B cell (primary cell): ENCODE measurements at regions not wholly inside any gene's neighbourhood (a gene's known extent, or its start where the extent isn't known, plus 50 kb on each side); places are given as distances from the start of the nearest gene placed in this dataset.

Experiments used
- ATAC-seq: fragments of 200-7000 bp; cut with Tn5 transposase; one replicate; pipeline ENCODE4 v1.10.0; 2021; ENCODE audit warnings: low read depth, mild to moderate bottlenecking, moderate number of reproducible peaks, moderate library complexity
- CTCF ChIA-PET: fragments of 350-600 bp; sonication (Branson Sonifier 250); formaldehyde crosslinking; loops from one replicate; lab custom pipeline; 2021; ENCODE audit warnings: antibody characterized with exemption, inconsistent platforms; lab: Charles Lee
- POLR2A ChIA-PET: fragments of 350-600 bp; sonication (Branson Sonifier 250); formaldehyde crosslinking; loops from one replicate; lab custom pipeline; 2021; ENCODE audit warnings: antibody characterized with exemption; lab: Charles Lee
- DNase-seq: peaks from one replicate; pipeline ENCODE4 v3.0.0; 2013
- H2AFZ ChIP-seq: 2 replicates; pipeline ENCODE4 v1.6.1; 2012; ENCODE audit warnings: mild to moderate bottlenecking, low read depth, low read length; ENCODE audit not compliant: insufficient read depth, poor library complexity, severe bottlenecking
- H3K27ac ChIP-seq, 2 donors: 1 replicate in 1 of 2; 2 replicates in 1 of 2; pipeline ENCODE4 v1.5.1; 2012 to 2013; ENCODE audit warnings: low read length in 2 of 2, mild to moderate bottlenecking in 2 of 2, moderate library complexity in 1 of 2
- H3K27me3 ChIP-seq, 4 experiments: fragments of 200-600 bp in 1 of 4; sonication (generic) in 1 of 4; replicated peaks in 1 of 4; 1 replicate in 2 of 4; 2 replicates in 2 of 4; pipeline versions ENCODE4 v1.6.1 to v1.7.0; 2013 to 2016; ENCODE audit warnings: low read length in 3 of 4, mild to moderate bottlenecking in 2 of 4, mixed read lengths in 1 of 4, moderate library complexity in 1 of 4; ENCODE audit not compliant: insufficient read depth in 4 of 4, control insufficient read depth in 3 of 4; ENCODE audit errors: control extremely low read depth in 1 of 4
- H3K36me3 ChIP-seq, 2 experiments: replicated peaks in 1 of 2; 1 replicate in 1 of 2; 2 replicates in 1 of 2; pipeline versions ENCODE4 v1.6.1 to v1.7.1; 2013; ENCODE audit warnings: low read length in 1 of 2; ENCODE audit not compliant: insufficient read depth in 2 of 2, control insufficient read depth in 1 of 2; ENCODE audit errors: control extremely low read depth in 1 of 2, extremely low read depth in 1 of 2
- H3K4me1 ChIP-seq, 2 donors: fragments of 200-600 bp in 1 of 2; sonication (generic) in 1 of 2; 1 replicate in 1 of 2; 2 replicates in 1 of 2; pipeline versions ENCODE4 v1.5.1 to v1.6.1; 2013 to 2017; ENCODE audit warnings: low read length in 2 of 2; ENCODE audit not compliant: control insufficient read depth in 2 of 2, insufficient read depth in 2 of 2
- H3K4me2 ChIP-seq: replicated peaks from 2 replicates; pipeline ENCODE3; 2012; ENCODE audit warnings: mild to moderate bottlenecking, low read depth, low read length; ENCODE audit not compliant: poor library complexity, severe bottlenecking
- H3K4me3 ChIP-seq, 5 experiments: fragments of 200-600 bp in 1 of 5; sonication (generic) in 1 of 5; 1 replicate in 3 of 5; 2 replicates in 2 of 5; pipeline versions ENCODE4 v1.5.1 to v1.7.0; 2011 to 2016; ENCODE audit warnings: low read length in 4 of 5, mild to moderate bottlenecking in 4 of 5, low read depth in 2 of 5, control low read depth in 1 of 5, moderate library complexity in 1 of 5; ENCODE audit not compliant: insufficient read depth in 1 of 5; ENCODE audit errors: control extremely low read depth in 1 of 5, extremely low read depth in 1 of 5
- H3K79me2 ChIP-seq: fragments of 200-600 bp; sonication (generic); one replicate; pipeline ENCODE4 v1.6.0; 2016; ENCODE audit warnings: low read length; ENCODE audit not compliant: control insufficient read depth, insufficient read depth
- H3K9ac ChIP-seq: fragments of 200-600 bp; sonication (generic); 2 replicates; pipeline ENCODE4 v1.6.1; 2017; ENCODE audit warnings: mild to moderate bottlenecking, low read length, moderate library complexity
- H3K9me3 ChIP-seq, 3 donors: one replicate each; pipeline versions ENCODE4 v1.6.1 to v1.7.1; 2013; ENCODE audit warnings: low read length in 2 of 3; ENCODE audit not compliant: control insufficient read depth in 2 of 3, insufficient read depth in 1 of 3; ENCODE audit errors: control extremely low read depth in 1 of 3
- H4K20me1 ChIP-seq: 2 replicates; pipeline ENCODE4 v1.6.0; 2012; ENCODE audit warnings: mild to moderate bottlenecking, low read length; ENCODE audit not compliant: insufficient read depth, control insufficient read depth, poor library complexity, severe bottlenecking
- H3K27ac Mint-ChIP-seq: one replicate; pipeline ENCODE4 v1.8.0; 2021; ENCODE audit warnings: mixed read lengths
- H3K27me3 Mint-ChIP-seq: one replicate; pipeline ENCODE4 v1.8.0; 2021; ENCODE audit warnings: mixed read lengths
- H3K4me1 Mint-ChIP-seq: one replicate; pipeline ENCODE4 v1.8.0; 2021; ENCODE audit warnings: mixed read lengths
- H3K4me3 Mint-ChIP-seq: one replicate; pipeline ENCODE4 v1.8.0; 2021; ENCODE audit warnings: mixed read lengths
- H3K9me3 Mint-ChIP-seq: one replicate; pipeline ENCODE4 v1.8.0; 2022; ENCODE audit warnings: mixed read lengths; ENCODE audit not compliant: insufficient read depth
- EZH2 ChIP-seq: IDR thresholded peaks from 2 replicates; pipeline ENCODE4 v1.6.1; 2012; ENCODE audit warnings: borderline replicate concordance, low read depth, mild to moderate bottlenecking, moderate library complexity, low read length; ENCODE audit not compliant: insufficient read depth, poor library complexity, severe bottlenecking
- whole genome bisulfite sequencing: methylation state at CpG from one replicate; pipeline ENCODE4 v1.1.5; 2013; ENCODE audit warnings: missing lambda C conversion rate; ENCODE audit not compliant: insufficient coverage; 5-methylcytosine and 5-hydroxymethylcytosine counted together
- intact Hi-C: fragments of 100-400 bp; cut with micrococcal nuclease; formaldehyde crosslinking; loops from one replicate; pipeline ENCODE4 v1.10.0; 2022
- TF ChIP-seq, protein P1 (sequence below): fragments of 200-600 bp; IDR thresholded peaks from one replicate; pipeline ENCODE4 v1.8.0; 2022; ENCODE audit warnings: antibody characterized with exemption, mild to moderate bottlenecking

GRCh38 chr2:128663371-128664050 lies 344.8 kb upstream of the HS6ST1 start:
- no peaks in the 10 kb centered on the region for H3K79me2 ChIP-seq
- TF ChIP-seq EZH2: no peak
- TF ChIP-seq, protein P1, sequence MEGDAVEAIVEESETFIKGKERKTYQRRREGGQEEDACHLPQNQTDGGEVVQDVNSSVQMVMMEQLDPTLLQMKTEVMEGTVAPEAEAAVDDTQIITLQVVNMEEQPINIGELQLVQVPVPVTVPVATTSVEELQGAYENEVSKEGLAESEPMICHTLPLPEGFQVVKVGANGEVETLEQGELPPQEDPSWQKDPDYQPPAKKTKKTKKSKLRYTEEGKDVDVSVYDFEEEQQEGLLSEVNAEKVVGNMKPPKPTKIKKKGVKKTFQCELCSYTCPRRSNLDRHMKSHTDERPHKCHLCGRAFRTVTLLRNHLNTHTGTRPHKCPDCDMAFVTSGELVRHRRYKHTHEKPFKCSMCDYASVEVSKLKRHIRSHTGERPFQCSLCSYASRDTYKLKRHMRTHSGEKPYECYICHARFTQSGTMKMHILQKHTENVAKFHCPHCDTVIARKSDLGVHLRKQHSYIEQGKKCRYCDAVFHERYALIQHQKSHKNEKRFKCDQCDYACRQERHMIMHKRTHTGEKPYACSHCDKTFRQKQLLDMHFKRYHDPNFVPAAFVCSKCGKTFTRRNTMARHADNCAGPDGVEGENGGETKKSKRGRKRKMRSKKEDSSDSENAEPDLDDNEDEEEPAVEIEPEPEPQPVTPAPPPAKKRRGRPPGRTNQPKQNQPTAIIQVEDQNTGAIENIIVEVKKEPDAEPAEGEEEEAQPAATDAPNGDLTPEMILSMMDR: no peak
- CTCF ChIA-PET: no interaction called here
- H3K9ac ChIP-seq: no peak overlapping the region
- Mint-ChIP-seq H3K9me3 (no peaks in the 10 kb centered on the region), H3K4me1 (no peaks in the 10 kb centered on the region), H3K4me3 (no peak overlapping the region), H3K27ac (no peak overlapping the region), H3K27me3 (peaks cover 42% of the 10 kb centered on the region)
- DNase-seq: no peak
- no peak overlapping the region for H2AFZ ChIP-seq
- POLR2A ChIA-PET: no interaction called here
- no peak overlapping the region for H3K4me2 ChIP-seq
- ATAC-seq: no peak
- no peaks in the 10 kb centered on the region for H4K20me1 ChIP-seq
- H3K27me3 ChIP-seq: peaks cover 0 to 19% (median under 1%) of the 10 kb centered on the region in 4 experiments
- H3K36me3 ChIP-seq: no peaks in the 10 kb centered on the region
- H3K4me1 ChIP-seq: no peaks in the 10 kb centered on the region
- intact Hi-C loops: no loop called here
- WGBS: 74% methylated on average over 10 of the region's 12 CpGs
- no peak overlapping the region for H3K4me3 ChIP-seq
- peaks cover 0 to 5% (median 0%) of the 10 kb centered on the region in 3 donors for H3K9me3 ChIP-seq
- no peak overlapping the region for H3K27ac ChIP-seq

DNA sequence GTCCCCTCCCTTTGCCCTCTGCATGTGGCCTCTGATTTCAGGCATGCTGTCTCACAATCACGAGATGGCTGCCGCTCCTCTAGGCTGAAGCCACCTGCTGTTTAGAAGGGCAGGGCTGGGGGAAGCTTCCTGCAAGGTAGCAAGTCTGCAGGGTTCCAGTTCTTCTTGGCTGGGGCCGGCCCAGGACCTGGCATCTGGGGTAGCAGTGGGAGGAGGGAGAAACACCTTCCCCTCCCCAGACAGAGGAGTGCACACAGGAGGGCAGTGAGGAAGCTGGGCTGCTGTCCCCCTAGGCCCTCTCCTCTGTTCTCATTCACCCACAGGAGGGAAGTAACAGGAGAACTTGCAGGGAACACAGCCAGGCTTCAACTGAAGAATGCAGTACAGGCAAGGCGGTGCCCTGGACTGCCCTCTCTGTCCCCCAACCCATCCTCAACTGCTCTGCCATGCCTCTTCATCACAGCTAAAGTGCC lies 345.9 kb upstream of the HS6ST1 start:
- H3K9me3 Mint-ChIP-seq: no peaks in the 10 kb centered on the region
- intact Hi-C loops: no loop called here
- Histone ChIP-seq H4K20me1 (no peaks in the 10 kb centered on the region), H3K9me3 (peaks cover 0 to 5% (median 0%) of the 10 kb centered on the region in 3 donors), H2AFZ (no peak overlapping the region), H3K4me2 (no peak overlapping the region), H3K79me2 (no peaks in the 10 kb centered on the region), H3K9ac (no peak overlapping the region), H3K36me3 (no peaks in the 10 kb centered on the region), H3K27me3 (peaks cover 0 to 19% (median under 1%) of the 10 kb centered on the region in 4 experiments), H3K27ac (no peak overlapping the region), H3K4me3 (no peak overlapping the region), H3K4me1 (no peaks in the 10 kb centered on the region)
- H3K27me3 Mint-ChIP-seq: peaks cover 42% of the 10 kb centered on the region
- 90% methylated on average over 1 of the region's 4 CpGs for WGBS
- POLR2A ChIA-PET: no interaction called here
- H3K4me3 Mint-ChIP-seq: no peak overlapping the region
- no peak for TF ChIP-seq EZH2
- TF ChIP-seq, protein P1: no peak
- H3K4me1 Mint-ChIP-seq: no peaks in the 10 kb centered on the region
- CTCF ChIA-PET: no interaction called here
- no peak for ATAC-seq
- H3K27ac Mint-ChIP-seq: no peak overlapping the region
- no peak for DNase-seq
